GM12878 (cell line): ENCODE measurements at regions not wholly inside any gene's neighbourhood (a gene's known extent, or its start where the extent isn't known, plus 50 kb on each side); places are given as distances from the start of the nearest gene placed in this dataset.

Experiments
- ATAC-seq: fragments of 200-7000 bp; cut with Tn5 transposase; 3 replicates; pipeline ENCODE4 v1.9.1; 2020; ENCODE audit warnings: mild to moderate bottlenecking, moderate library complexity
- BruUV-seq: library from RNA; stranded (reverse); fragments of 400-500 nt; replicated peaks from 2 replicates; lab custom pipeline; 2021; lab: Mats Ljungman, UMichigan
- CTCF ChIA-PET: fragments of 300-600 bp; sonication (Branson Sonifier 250); formaldehyde crosslinking; extraction: SDS; loops from one replicate; lab custom pipeline; 2021; ENCODE audit warnings: inconsistent platforms; lab: Yijun Ruan, JAX
- POLR2A ChIA-PET: fragments of 350-600 bp; formaldehyde crosslinking; extraction: SDS; loops from one replicate; lab custom pipeline; 2021; ENCODE audit warnings: inconsistent platforms; lab: Charles Lee
- RAD21 ChIA-PET: fragments of 300-600 bp; sonication (Branson Sonifier 250); formaldehyde crosslinking; loops from one replicate; lab custom pipeline; 2023; ENCODE audit warnings: antibody characterized with exemption; ENCODE audit not compliant: unreplicated experiment; lab: Charles Lee
- SMC1A ChIA-PET: fragments of 300-600 bp; sonication (Branson Sonifier 250); formaldehyde crosslinking; loops from one replicate; lab custom pipeline; 2023; ENCODE audit not compliant: unreplicated experiment, uncharacterized antibody; lab: Charles Lee
- DNase-seq: peaks from one replicate; pipeline ENCODE4 v3.0.0-alpha.2; 2011; ENCODE audit warnings: low read depth, low spot score
- FAIRE-seq: peaks from 3 replicates; lab custom pipeline; 2011; peaks lifted over from hg19 to GRCh38; lab: Jason Lieb, UNC
- H2AFZ ChIP-seq: 2 replicates; pipeline ENCODE4 v1.6.0; 2011; ENCODE audit warnings: low read depth, low read length, control low read depth; ENCODE audit not compliant: control insufficient read depth
- H3K27ac ChIP-seq: 2 replicates; pipeline ENCODE4 v1.5.1; 2011; ENCODE audit warnings: control low read depth; ENCODE audit not compliant: control insufficient read depth, insufficient read depth
- H3K27me3 ChIP-seq, 2 experiments: replicated peaks in 1 of 2; 2 replicates each; pipeline versions ENCODE4 v1.6.0 to v1.6.1; 2011; ENCODE audit warnings: low read length in 1 of 2; ENCODE audit not compliant: control insufficient read depth in 2 of 2, insufficient read depth in 2 of 2
- H3K36me3 ChIP-seq, 2 experiments: 2 replicates each; pipeline ENCODE4 v1.5.1; 2011; ENCODE audit warnings: low read length in 1 of 2; ENCODE audit not compliant: control insufficient read depth in 2 of 2, insufficient read depth in 2 of 2
- H3K4me1 ChIP-seq: 2 replicates; pipeline ENCODE4 v1.6.1; 2011; ENCODE audit warnings: mild to moderate bottlenecking, low read length, moderate library complexity, mixed read lengths; ENCODE audit not compliant: control insufficient read depth, insufficient read depth
- H3K4me2 ChIP-seq: 2 replicates; pipeline ENCODE4 v1.6.0; 2011; ENCODE audit warnings: control low read depth; ENCODE audit not compliant: control insufficient read depth, insufficient read depth
- H3K4me3 ChIP-seq: fragments of 200-600 bp; sonication (generic); 2 replicates; pipeline ENCODE4 v1.5.1; 2016
- H3K79me2 ChIP-seq: 2 replicates; pipeline ENCODE4 v1.6.0; 2011; ENCODE audit warnings: low read length; ENCODE audit not compliant: control insufficient read depth, insufficient read depth
- H3K9ac ChIP-seq: 2 replicates; pipeline ENCODE4 v1.8.0; 2011; ENCODE audit warnings: low read length, control low read depth, mixed read lengths; ENCODE audit not compliant: control insufficient read depth, insufficient read depth
- H3K9me3 ChIP-seq: replicated peaks from 3 replicates; pipeline ENCODE4 v1.5.1; 2011; ENCODE audit warnings: mild to moderate bottlenecking, low read length; ENCODE audit not compliant: control insufficient read depth, insufficient read depth
- H4K20me1 ChIP-seq: 2 replicates; pipeline ENCODE4 v1.6.0; 2011; ENCODE audit not compliant: control insufficient read depth, insufficient read depth
- CBX3 ChIP-seq: fragments of 200-600 bp; sonication (generic); IDR thresholded peaks from 2 replicates; pipeline ENCODE4 v1.6.1; 2016; ENCODE audit warnings: low read depth, borderline replicate concordance
- HDAC2 ChIP-seq: fragments of 200-600 bp; sonication (generic); IDR thresholded peaks from 2 replicates; pipeline ENCODE4 v1.6.1; 2017
- NRF1 ChIP-seq: conservative IDR thresholded peaks from 2 replicates; pipeline ENCODE4 v1.6.1; 2011; ENCODE audit warnings: mild to moderate bottlenecking, low read depth, low read length, improper control_type of control experiment
- POU2F2 ChIP-seq: IDR thresholded peaks from 3 replicates; pipeline ENCODE4 v1.6.1; 2011; ENCODE audit warnings: low read depth, mild to moderate bottlenecking, low read length, borderline replicate concordance
- RAD21 ChIP-seq: IDR thresholded peaks from 2 replicates; pipeline ENCODE4 v1.6.1; 2011; ENCODE audit warnings: mild to moderate bottlenecking, low read depth, low read length, moderate library complexity; ENCODE audit not compliant: insufficient read depth
- TAF1 ChIP-seq: IDR thresholded peaks from 2 replicates; pipeline ENCODE4 v1.6.1; 2011; ENCODE audit warnings: mild to moderate bottlenecking, low read depth, low read length, borderline replicate concordance
- TBL1XR1 ChIP-seq: IDR thresholded peaks from 2 replicates; pipeline ENCODE4 v1.6.1; 2012; ENCODE audit warnings: low read depth, low read length, improper control_type of control experiment
- TCF3 ChIP-seq: IDR thresholded peaks from 2 replicates; pipeline ENCODE4 v1.6.1; 2012; ENCODE audit warnings: low read depth, mild to moderate bottlenecking, low read length, borderline replicate concordance; ENCODE audit not compliant: insufficient read depth
- WRNIP1 ChIP-seq: IDR thresholded peaks from 2 replicates; pipeline ENCODE4 v1.6.1; 2011; ENCODE audit warnings: low read depth, low read length, improper control_type of control experiment, borderline replicate concordance
- YY1 ChIP-seq: IDR thresholded peaks from 2 replicates; pipeline ENCODE4 v1.6.1; 2011; ENCODE audit warnings: low read depth, mild to moderate bottlenecking, low read length
- ZNF622 ChIP-seq: fragments of 450-650 bp; IDR thresholded peaks from 2 replicates; pipeline ENCODE4 v1.6.1; 2017; ENCODE audit warnings: mild to moderate bottlenecking, inconsistent platforms
- ZSCAN29 ChIP-seq: fragments of 450-650 bp; IDR thresholded peaks from 2 replicates; pipeline ENCODE4 v1.6.1; 2017; ENCODE audit warnings: mild to moderate bottlenecking, moderate library complexity
- WGBS: methylation state at CpG from one replicate; pipeline ENCODE4 v1.1.6; 2016; ENCODE audit warnings: low lambda C conversion rate; ENCODE audit not compliant: insufficient replicate concordance, insufficient coverage; ENCODE audit errors: missing lambda C conversion rate; 5-methylcytosine and 5-hydroxymethylcytosine counted together
- in situ Hi-C: fragments of 300-500 bp; cut with MboI; formaldehyde crosslinking; loops from 9 replicates; pipeline ENCODE4 v1.14.3; 2018; ENCODE audit warnings: mixed read lengths
- intact Hi-C: fragments of 100-400 bp; cut with micrococcal nuclease; formaldehyde crosslinking; loops from one replicate; pipeline ENCODE4 v1.14.2; 2022; ENCODE audit not compliant: unreplicated experiment
- TF ChIP-seq, protein P1 (sequence below): fragments of 450-650 bp; formaldehyde crosslinking; IDR thresholded peaks from 2 replicates; pipeline ENCODE4 v1.4.0; 2022; ENCODE audit warnings: mild to moderate bottlenecking, moderate library complexity
- TF ChIP-seq, protein P2 (sequence below): fragments of 450-650 bp; IDR thresholded peaks from 2 replicates; pipeline ENCODE4 v1.6.1; 2016; ENCODE audit warnings: mild to moderate bottlenecking

DNA sequence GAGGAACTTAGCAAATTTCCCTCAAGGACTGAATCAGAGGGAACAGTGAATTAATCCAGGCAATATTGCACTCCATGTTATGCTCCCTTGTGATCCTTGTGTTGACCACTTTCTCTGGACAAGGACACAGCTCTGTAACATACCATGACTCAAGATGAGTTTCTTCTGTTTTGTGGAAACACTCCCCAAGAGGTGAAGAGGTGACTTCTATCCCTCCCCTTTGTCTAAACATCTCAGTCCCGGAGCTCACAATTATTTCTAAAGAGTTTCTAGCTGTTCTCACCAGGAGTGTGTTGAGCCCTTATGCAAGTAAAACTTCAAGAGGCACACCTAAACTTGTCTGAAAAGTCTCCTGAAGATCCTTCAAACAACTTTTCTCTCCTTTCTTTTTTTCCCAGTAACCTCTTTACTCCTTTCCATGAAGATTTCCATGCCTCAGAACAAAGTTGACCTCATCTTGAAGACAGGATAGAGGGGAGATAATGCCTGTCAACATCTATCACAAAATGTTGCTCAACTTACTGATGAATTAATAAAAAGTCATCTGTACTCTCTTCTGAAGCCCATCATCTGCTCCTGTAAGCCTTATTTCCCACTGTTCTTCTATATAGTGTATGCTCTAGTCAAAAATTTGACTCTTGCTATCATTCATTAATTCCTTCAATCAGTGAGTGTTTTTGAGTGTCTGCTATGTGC is 429.1 kb downstream of the SPRY1 start:
- SMC1A ChIA-PET, result interaction anchor here (2.2 kb wide), 1 partner anchor 11 kb away, joined by 8 read pairs; no protein-coding TSS in a partner anchor
- no peak overlapping the region for H3K9ac ChIP-seq
- H4K20me1 ChIP-seq, result no peaks in the 10 kb centered on the region
- POLR2A ChIA-PET, result no interaction called here
- ATAC-seq (no peak), FAIRE-seq (no peak), DNase-seq (no peak)
- no peaks in the 10 kb centered on the region for H3K36me3 ChIP-seq
- intact Hi-C loops, result no loop called here
- H3K4me2 ChIP-seq, result no peak overlapping the region
- H3K79me2 ChIP-seq, result no peaks in the 10 kb centered on the region
- no peaks in the 10 kb centered on the region for H3K4me1 ChIP-seq
- in situ Hi-C loops, result no loop called here
- no peaks in the 10 kb centered on the region for H3K27me3 ChIP-seq
- RAD21 ChIA-PET, result no interaction called here
- WGBS, result 56% methylated on average over 1 of the region's 1 CpG
- H3K9me3 ChIP-seq, result no peaks in the 10 kb centered on the region
- CTCF ChIA-PET, result no interaction called here
- no peak overlapping the region for H3K27ac ChIP-seq
- BruUV-seq, result no TSS peak
- H2AFZ ChIP-seq, result no peak overlapping the region
- H3K4me3 ChIP-seq, result no peak overlapping the region
- TF ChIP-seq, protein P1, sequence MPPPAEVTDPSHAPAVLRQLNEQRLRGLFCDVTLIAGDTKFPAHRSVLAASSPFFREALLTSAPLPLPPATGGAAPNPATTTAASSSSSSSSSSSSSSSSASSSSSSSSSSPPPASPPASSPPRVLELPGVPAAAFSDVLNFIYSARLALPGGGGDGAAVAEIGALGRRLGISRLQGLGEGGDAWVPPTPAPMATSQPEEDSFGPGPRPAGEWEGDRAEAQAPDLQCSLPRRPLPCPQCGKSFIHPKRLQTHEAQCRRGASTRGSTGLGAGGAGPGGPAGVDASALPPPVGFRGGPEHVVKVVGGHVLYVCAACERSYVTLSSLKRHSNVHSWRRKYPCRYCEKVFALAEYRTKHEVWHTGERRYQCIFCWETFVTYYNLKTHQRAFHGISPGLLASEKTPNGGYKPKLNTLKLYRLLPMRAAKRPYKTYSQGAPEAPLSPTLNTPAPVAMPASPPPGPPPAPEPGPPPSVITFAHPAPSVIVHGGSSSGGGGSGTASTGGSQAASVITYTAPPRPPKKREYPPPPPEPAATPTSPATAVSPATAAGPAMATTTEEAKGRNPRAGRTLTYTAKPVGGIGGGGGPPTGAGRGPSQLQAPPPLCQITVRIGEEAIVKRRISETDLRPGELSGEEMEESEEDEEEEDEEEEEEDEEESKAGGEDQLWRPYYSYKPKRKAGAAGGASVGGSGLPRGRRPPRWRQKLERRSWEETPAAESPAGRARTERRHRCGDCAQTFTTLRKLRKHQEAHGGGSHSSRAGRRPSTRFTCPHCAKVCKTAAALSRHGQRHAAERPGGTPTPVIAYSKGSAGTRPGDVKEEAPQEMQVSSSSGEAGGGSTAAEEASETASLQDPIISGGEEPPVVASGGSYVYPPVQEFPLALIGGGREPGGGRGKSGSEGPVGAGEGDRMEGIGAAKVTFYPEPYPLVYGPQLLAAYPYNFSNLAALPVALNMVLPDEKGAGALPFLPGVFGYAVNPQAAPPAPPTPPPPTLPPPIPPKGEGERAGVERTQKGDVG (CRISPR knock-in tag), result no peak
- TF ChIP-seq RAD21 (no peak), NRF1 (no peak), HDAC2 (no peak), TBL1XR1 (no peak), YY1 (no peak), TAF1 (no peak), CBX3 (no peak), TCF3 (no peak), POU2F2 (no peak), ZSCAN29 (no peak), ZNF622 (no peak), WRNIP1 (no peak)
- TF ChIP-seq, protein P2, sequence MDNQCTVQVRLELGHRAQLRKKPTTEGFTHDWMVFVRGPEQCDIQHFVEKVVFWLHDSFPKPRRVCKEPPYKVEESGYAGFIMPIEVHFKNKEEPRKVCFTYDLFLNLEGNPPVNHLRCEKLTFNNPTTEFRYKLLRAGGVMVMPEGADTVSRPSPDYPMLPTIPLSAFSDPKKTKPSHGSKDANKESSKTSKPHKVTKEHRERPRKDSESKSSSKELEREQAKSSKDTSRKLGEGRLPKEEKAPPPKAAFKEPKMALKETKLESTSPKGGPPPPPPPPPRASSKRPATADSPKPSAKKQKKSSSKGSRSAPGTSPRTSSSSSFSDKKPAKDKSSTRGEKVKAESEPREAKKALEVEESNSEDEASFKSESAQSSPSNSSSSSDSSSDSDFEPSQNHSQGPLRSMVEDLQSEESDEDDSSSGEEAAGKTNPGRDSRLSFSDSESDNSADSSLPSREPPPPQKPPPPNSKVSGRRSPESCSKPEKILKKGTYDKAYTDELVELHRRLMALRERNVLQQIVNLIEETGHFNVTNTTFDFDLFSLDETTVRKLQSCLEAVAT, result no peak
